Astrocyte (in vitro differentiated cells and primary cell): ENCODE measurements at regions not wholly inside any gene's neighbourhood (a gene's known extent, or its start where the extent isn't known, plus 50 kb on each side); places are given as distances from the start of the nearest gene placed in this dataset.

Experiments used
- DNase-seq: peaks from one replicate; pipeline ENCODE4 v3.0.0-alpha.2; 2010; ENCODE audit warnings: low read depth
- FAIRE-seq: peaks from 2 replicates; lab custom pipeline; 2011; peaks lifted over from hg19 to GRCh38; lab: Jason Lieb, UNC
- H2AFZ ChIP-seq: 2 replicates; pipeline ENCODE4 v1.6.0; 2012; ENCODE audit warnings: low read depth, low read length, inconsistent platforms
- H3K27ac ChIP-seq: 2 replicates; pipeline ENCODE4 v1.5.1; 2011; ENCODE audit warnings: low read depth, low read length, inconsistent platforms
- H3K27me3 ChIP-seq: 2 replicates; pipeline ENCODE4 v1.6.0; 2011; ENCODE audit warnings: low read length, inconsistent platforms; ENCODE audit not compliant: insufficient read depth
- H3K36me3 ChIP-seq: 2 replicates; pipeline ENCODE4 v1.5.1; 2011; ENCODE audit warnings: low read length, inconsistent platforms; ENCODE audit not compliant: insufficient read depth
- H3K4me1 ChIP-seq: 2 replicates; pipeline ENCODE4 v1.5.1; 2011; ENCODE audit warnings: low read length, inconsistent platforms; ENCODE audit not compliant: insufficient read depth
- H3K4me2 ChIP-seq: 2 replicates; pipeline ENCODE4 v1.6.0; 2012; ENCODE audit warnings: low read length, inconsistent platforms
- H3K4me3 ChIP-seq: 2 replicates; pipeline ENCODE4 v1.5.1; 2011; ENCODE audit warnings: low read depth, mild to moderate bottlenecking, low read length, inconsistent platforms; ENCODE audit not compliant: insufficient read depth
- H3K79me2 ChIP-seq: 2 replicates; pipeline ENCODE4 v1.6.0; 2012; ENCODE audit warnings: mild to moderate bottlenecking, low read length, inconsistent platforms; ENCODE audit not compliant: insufficient read depth
- H3K9ac ChIP-seq: 2 replicates; pipeline ENCODE4 v1.6.0; 2012; ENCODE audit warnings: mild to moderate bottlenecking, low read length, inconsistent platforms
- H3K9me3 ChIP-seq: 2 replicates; pipeline ENCODE4 v1.5.1; 2012; ENCODE audit warnings: low read depth, mild to moderate bottlenecking, low read length, inconsistent platforms; ENCODE audit not compliant: insufficient read depth
- H4K20me1 ChIP-seq: 2 replicates; pipeline ENCODE4 v1.6.0; 2012; ENCODE audit warnings: low read length, inconsistent platforms; ENCODE audit not compliant: insufficient read depth
- H3K27ac Mint-ChIP-seq: one replicate; pipeline ENCODE4 v1.8.0; 2021; ENCODE audit warnings: mild to moderate bottlenecking, mixed read lengths; ENCODE audit not compliant: unreplicated experiment
- H3K27me3 Mint-ChIP-seq: one replicate; pipeline ENCODE4 v1.8.0; 2021; ENCODE audit warnings: low read depth, mixed read lengths; ENCODE audit not compliant: unreplicated experiment
- H3K36me3 Mint-ChIP-seq: one replicate; pipeline ENCODE4 v1.8.0; 2021; ENCODE audit warnings: low read depth, mixed read lengths; ENCODE audit not compliant: unreplicated experiment
- H3K4me1 Mint-ChIP-seq: one replicate; pipeline ENCODE4 v1.8.0; 2021; ENCODE audit warnings: low read depth, mixed read lengths; ENCODE audit not compliant: unreplicated experiment
- H3K4me3 Mint-ChIP-seq: one replicate; pipeline ENCODE4 v1.8.0; 2021; ENCODE audit warnings: mild to moderate bottlenecking, moderate library complexity, mixed read lengths; ENCODE audit not compliant: unreplicated experiment
- H3K9me3 Mint-ChIP-seq: one replicate; pipeline ENCODE4 v1.8.0; 2021; ENCODE audit warnings: mild to moderate bottlenecking, mixed read lengths; ENCODE audit not compliant: unreplicated experiment
- CTCF ChIP-seq: IDR thresholded peaks from 2 replicates; pipeline ENCODE4 v1.5.1; 2011; ENCODE audit warnings: low read depth, mild to moderate bottlenecking, inconsistent platforms, low read length, moderate library complexity; ENCODE audit not compliant: insufficient read depth
- EZH2 ChIP-seq: IDR thresholded peaks from 2 replicates; pipeline ENCODE4 v1.6.1; 2012; ENCODE audit warnings: mild to moderate bottlenecking, low read length, inconsistent platforms; ENCODE audit not compliant: insufficient read depth

GRCh38 chr1:226486161-226486560 is 62.4 kb upstream of the STUM start:
- H3K4me1 ChIP-seq, result no peaks in the 10 kb centered on the region
- H3K9me3 ChIP-seq, result no peaks in the 10 kb centered on the region
- no peak overlapping the region for H3K4me3 Mint-ChIP-seq
- no peak overlapping the region for H3K27ac Mint-ChIP-seq
- H3K36me3 ChIP-seq, result no peaks in the 10 kb centered on the region
- peaks cover 2% of the 10 kb centered on the region for H3K9me3 Mint-ChIP-seq
- H3K27me3 Mint-ChIP-seq, result peaks cover 52% of the 10 kb centered on the region
- H3K4me2 ChIP-seq, result no peak overlapping the region
- DNase-seq (no peak), FAIRE-seq (no peak)
- H2AFZ ChIP-seq, result no peak overlapping the region
- H4K20me1 ChIP-seq, result no peaks in the 10 kb centered on the region
- TF ChIP-seq CTCF (no peak), EZH2 (no peak)
- peaks cover 20% of the 10 kb centered on the region for H3K27me3 ChIP-seq
- H3K9ac ChIP-seq, result no peak overlapping the region
- H3K27ac ChIP-seq, result no peak overlapping the region
- H3K4me3 ChIP-seq, result no peak overlapping the region
- no peaks in the 10 kb centered on the region for H3K36me3 Mint-ChIP-seq
- no peaks in the 10 kb centered on the region for H3K79me2 ChIP-seq
- H3K4me1 Mint-ChIP-seq, result peaks cover 3% of the 10 kb centered on the region

GRCh38 chr1:226487921-226488320 is 60.6 kb upstream of the STUM start:
- FAIRE-seq (no peak), DNase-seq (no peak)
- peaks cover 52% of the 10 kb centered on the region for H3K27me3 Mint-ChIP-seq
- Histone ChIP-seq H3K4me2 (no peak overlapping the region), H3K4me3 (no peak overlapping the region), H3K27ac (no peak overlapping the region), H4K20me1 (no peaks in the 10 kb centered on the region), H3K4me1 (no peaks in the 10 kb centered on the region), H3K27me3 (peaks cover 12% of the 10 kb centered on the region), H2AFZ (no peak overlapping the region), H3K79me2 (no peaks in the 10 kb centered on the region), H3K36me3 (no peaks in the 10 kb centered on the region), H3K9me3 (no peaks in the 10 kb centered on the region), H3K9ac (no peak overlapping the region)
- peaks cover 3% of the 10 kb centered on the region for H3K4me1 Mint-ChIP-seq
- no peak for TF ChIP-seq CTCF
- no peak for TF ChIP-seq EZH2
- H3K4me3 Mint-ChIP-seq, result no peak overlapping the region
- no peaks in the 10 kb centered on the region for H3K36me3 Mint-ChIP-seq
- no peak overlapping the region for H3K27ac Mint-ChIP-seq
- H3K9me3 Mint-ChIP-seq, result peaks cover 2% of the 10 kb centered on the region

GRCh38 chr1:226489718-226490425 is 58.7 kb upstream of the STUM start:
- Histone ChIP-seq H4K20me1 (no peaks in the 10 kb centered on the region), H3K27ac (no peak overlapping the region), H3K79me2 (no peaks in the 10 kb centered on the region), H3K4me2 (no peak overlapping the region), H3K27me3 (peaks cover 11% of the 10 kb centered on the region), H3K4me1 (no peaks in the 10 kb centered on the region), H3K36me3 (no peaks in the 10 kb centered on the region), H3K9me3 (no peaks in the 10 kb centered on the region), H2AFZ (no peak overlapping the region), H3K9ac (no peak overlapping the region), H3K4me3 (no peak overlapping the region)
- Mint-ChIP-seq H3K27ac (no peak overlapping the region), H3K36me3 (no peaks in the 10 kb centered on the region), H3K9me3 (peaks cover 2% of the 10 kb centered on the region), H3K4me3 (no peak overlapping the region), H3K4me1 (no peaks in the 10 kb centered on the region), H3K27me3 (peaks cover 36% of the 10 kb centered on the region)
- no peak for FAIRE-seq
- no peak for DNase-seq
- TF ChIP-seq CTCF (no peak), EZH2 (no peak)
